ENCODE measurements at regions not wholly inside any gene's neighbourhood (a gene's known extent, or its start where the extent isn't known, plus 50 kb on each side); places are given as distances from the start of the nearest gene placed in this dataset.

DNA sequence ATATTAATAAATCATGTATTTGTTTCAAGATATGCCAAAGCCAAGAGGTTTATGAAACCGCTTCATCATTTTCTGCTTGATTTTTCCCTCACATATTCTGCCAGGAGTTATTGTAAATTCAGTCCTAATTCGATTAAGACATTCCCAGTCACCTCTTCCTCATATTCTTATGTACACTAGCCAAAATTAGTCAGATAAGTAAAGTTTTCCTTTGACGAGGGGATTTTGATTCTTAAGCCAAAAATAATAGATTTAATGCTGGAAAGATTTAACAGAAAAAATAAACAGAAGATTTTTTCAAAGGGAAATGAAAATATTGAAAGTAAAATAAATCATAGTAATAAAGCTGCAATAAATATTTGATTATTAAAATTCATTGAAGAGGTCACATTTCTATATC lies 51.0 kb upstream of the VEGFC start:
- DNase-seq (ENCODE audit: low read depth): no peak

DNA sequence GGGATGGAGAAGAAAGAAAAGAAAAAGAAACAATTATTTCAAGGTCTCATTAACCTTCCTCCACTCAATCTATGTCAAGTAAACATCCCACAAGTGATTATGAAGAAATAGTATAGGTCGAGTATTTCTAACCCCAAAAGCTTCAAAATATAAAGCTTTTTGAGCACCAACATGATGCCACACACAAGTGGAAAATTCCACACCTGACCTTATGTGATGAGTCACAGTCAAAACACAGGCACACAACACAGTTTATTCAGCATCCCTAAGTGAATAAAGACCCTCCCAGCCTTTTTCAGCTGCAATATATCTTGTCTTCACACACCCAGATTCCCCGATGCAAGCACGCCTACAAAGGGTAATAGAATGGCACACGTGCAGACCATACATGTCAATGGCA lies 51.7 kb upstream of the VEGFC start:
- no peak for DNase-seq (ENCODE audit: low read depth)

DNA sequence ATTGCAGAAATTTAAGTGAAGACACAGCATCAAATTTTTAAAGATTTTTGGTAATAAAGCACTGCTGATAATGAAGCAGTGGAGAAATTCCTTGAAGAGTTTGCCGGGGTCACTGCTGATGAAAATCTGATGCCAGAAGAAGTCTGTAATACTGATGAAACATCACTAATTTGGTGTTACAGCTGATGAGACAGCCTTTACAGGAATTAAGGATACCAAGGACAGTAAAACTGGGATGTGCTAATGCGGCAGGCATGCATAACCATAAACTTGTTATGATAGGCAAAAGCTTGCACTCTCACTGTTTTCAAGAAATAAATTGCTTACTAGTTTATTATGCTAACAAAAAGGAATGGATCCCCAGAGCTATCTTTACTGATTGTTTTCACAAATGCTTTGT lies 52.9 kb upstream of the VEGFC start:
- no peak for DNase-seq (ENCODE audit: low read depth)

DNA sequence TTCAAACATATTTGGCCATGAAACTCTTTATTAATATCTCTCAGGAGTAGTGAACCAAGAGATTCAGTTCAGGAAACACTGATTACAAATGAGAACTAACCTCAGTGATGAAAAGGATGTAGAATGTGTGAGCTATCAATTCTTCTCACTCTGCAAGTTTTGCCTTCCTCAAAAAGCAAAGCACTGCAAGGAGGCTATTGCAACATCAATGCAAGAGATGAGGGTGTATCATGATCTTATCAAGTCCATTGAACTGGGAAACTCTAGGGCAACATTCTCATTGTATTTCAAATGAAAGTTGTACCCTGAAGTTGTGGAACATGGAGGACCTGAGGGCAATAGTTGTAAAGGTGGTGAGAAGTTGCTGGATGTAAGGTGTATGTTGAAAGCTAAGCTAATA lies 56.4 kb upstream of the VEGFC start:
- no peak for DNase-seq (ENCODE audit: low read depth)

DNA sequence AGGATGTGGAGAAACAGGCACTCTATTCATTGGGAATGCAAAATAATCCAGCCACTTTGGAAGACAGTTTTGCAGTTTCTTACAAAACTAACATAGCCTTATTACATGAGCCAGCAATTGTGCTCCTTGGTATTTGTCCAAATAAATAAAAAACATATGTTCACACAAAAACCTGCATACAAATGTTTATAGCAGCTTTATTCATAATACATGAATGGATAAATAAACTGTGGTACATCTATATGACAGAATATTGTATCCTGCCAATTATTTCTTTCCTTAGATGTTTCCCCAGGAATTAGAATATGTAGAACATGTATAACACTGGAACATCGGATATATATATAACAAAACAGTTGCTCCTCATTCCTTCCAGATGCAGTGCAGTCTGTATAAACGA lies 57.7 kb upstream of the VEGFC start:
- no peak for DNase-seq (ENCODE audit: low read depth)

DNA sequence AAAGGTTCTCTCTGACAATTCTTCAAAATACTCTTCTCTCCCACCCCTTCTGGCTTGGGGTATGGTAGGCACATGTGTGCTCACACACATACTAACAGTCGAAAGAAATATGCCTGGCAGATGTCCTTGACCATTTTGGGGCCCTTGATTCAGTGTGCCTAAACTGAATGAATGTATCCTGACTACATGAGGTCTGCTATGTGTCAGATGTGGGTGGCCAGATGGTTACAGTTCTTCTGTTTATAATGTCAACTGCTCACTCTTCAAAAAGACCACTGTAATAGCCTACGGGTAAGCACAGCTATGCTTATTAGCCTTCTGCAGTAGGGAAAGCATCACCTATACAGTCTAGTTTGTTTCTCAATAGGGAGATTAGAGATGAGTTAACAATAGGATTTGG lies 63.7 kb upstream of the VEGFC start:
- no peak for DNase-seq (ENCODE audit: low read depth)

DNA sequence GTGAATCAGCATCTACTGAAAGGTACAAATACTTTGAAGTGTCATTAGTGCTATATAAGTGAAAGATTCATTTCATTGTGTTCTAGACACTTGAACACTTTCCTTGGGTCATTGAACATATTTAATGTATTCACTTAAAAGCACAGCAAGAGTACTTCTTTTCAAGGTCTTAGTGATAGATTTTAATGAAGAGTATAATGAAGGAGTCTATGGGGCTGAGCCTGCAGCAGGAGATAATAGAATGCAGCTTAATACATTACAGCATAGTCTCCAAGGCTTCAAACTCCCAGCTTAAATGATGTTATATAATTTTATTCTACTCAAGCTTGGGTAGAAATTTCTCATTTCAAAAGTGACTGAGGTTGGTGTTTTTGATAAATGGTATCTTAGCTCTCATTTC lies 66.1 kb upstream of the VEGFC start:
- DNase-seq (ENCODE audit: low read depth): no peak

DNA sequence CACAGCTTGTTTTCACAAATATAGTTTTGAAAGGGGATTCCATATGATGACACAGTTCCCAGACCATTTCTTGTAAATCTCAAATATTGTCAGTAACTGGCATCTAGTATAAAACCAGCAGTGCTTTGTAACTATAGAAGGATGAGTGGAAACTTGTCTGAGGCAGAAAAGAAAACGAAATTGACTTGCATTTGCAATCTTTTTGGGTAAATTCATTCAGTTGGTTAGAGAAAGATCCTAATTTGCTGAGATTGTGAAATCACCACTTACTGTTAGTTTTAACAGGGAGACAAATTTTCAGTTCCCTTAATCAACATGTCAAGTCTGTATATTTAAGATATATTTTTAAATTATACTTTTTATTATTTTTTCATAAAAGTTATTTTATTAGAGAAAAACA lies 71.5 kb upstream of the VEGFC start:
- no peak for DNase-seq (ENCODE audit: low read depth)

DNA sequence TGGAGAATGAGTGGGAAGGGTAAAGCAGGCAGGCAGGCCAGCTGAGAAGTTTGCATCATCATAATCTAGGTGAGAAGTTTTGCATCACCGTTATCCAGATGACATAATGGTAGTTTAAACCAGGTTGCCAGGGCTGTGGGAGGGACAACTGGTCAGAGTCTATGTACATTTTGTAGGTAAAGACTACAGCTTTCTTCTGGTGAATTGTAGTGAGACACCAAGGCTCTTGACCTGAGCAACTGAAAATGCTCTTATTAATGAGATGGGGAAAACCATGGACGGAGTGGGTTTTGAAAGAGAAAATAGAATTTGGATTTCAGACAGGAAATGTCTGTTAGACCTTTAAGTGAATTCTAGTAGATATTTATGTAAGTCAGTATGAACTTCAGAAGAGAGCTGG lies 76.0 kb upstream of the VEGFC start:
- DNase-seq (ENCODE audit: low read depth): no peak

DNA sequence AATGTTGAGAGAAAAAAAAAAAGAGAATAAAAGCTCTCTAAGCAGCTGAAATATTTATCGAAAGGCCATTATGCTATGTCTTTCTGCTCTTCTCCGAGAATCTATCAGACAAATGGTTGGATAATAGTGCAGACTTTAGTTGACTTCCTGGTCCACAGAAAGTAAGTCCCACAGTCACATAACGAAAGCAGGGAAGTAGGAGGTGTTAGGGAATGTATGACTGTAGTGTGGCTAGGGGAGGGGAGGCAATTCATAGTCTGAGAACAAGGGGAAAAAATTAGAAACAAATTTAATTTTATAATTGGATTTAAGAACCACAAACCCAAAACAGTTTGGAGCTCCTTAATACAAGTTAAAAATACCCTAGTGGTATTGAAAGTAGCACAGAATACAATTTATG lies 79.7 kb upstream of the VEGFC start:
- peak; percentile 41 for DNase-seq (ENCODE audit: low read depth)

DNA sequence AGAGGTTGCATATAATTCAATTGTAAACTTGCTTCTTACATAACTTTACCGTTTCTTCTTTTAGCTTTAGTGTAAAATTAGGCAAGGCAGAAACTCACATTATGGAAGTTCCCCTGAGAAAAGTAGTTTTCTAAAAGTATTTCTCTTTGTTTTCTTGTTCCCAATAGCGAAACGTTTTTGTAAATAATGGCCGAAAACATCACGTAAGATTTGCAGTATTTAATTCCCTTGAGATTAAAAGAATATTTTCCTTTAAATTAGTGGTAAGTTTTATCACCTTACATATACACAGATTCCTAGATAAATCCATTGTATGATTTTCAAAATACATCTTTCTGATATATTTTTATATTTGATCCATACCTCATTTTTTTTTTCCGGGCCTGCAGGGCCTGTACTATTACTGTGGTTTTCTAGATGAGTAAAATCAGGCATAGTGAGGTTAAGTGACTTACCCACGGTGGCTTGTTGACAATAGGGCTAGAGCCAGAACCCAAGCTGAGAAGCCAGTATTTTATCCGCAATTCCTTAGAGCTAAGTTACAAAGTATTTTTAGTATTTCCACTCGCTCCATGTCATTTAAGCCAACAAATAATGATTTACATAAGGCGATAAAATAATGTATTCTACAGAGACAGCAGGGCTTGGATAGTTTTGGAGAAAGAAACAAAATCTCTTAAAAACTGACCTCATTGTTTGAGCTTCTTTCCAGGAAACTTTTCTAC lies 82.2 kb upstream of the VEGFC start:
- no peak for DNase-seq (ENCODE audit: low read depth)

DNA sequence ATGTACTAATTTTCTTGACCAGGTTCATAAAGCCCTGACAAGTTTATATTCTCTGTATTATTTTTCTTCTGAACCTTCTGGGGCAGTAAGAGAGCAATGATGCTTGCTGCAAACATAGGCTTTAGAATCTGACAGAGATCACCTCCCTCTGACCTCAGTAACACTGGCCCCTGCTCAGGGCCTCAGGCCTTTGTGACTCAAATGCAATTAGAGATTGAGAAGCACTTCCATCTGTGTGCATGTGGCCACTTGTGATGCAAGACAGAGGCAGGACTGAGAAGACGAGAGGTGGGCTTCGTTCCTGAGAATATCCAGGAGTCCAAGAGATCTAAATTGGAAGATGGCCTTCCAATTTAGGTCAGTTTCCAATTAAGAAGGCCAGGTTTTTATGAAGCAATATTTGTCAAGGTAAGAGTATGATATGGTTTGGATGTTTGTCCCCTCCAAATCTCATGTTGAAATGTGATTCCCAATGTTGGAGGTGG lies 82.8 kb upstream of the VEGFC start:
- DNase-seq (ENCODE audit: low read depth): no peak

DNA sequence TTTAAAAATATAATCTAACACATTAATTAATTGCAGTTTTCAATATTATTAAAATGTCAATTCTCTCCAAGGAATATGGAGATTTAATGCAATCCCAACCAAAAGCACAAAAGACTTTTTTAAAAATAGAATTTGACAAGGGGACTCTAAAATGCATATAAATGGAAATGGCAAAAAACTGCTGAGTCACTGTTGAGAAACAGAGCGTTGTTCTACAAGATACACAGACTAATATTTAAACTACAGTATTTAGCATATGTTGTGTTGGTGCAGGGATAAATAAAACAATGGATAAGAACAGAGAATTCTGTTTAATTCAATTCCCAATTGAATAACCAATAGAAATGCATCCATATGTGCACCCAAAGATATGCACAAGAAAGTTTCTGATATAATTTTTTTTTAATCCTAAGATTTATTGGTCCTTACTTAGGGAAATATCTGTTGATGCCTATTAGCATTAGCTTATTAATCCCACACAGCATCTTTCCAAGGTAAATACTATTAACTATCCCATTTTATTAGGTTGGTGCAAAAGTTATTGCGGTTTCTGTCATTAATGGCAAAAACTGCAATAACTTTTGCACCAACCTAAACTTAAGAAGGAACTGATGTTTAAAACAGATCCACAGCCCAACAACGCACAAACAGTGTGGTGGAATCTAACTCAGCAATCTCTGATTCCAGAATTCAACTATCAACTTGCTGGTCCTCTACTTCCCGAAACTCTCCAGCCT lies 86.8 kb upstream of the VEGFC start:
- no peak for DNase-seq (ENCODE audit: low read depth)

DNA sequence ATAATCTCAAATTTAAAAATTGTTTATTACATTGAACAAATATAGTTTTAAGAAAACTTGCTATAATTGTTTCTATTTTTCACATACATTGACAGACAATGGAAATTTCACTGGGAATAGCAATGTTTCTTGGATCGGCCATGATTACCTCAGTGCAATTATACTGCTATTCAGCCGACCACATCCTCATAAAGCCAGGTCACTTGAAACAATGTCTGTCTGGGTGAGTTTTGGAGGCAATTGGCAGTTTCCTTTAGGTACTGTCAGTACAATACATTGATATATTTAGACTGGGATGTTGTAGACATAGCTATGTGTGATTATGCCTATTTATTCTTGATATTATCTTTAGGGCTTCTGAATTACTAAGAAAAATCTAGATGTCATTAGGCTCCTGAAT lies 89.5 kb upstream of the VEGFC start:
- DNase-seq (ENCODE audit: low read depth): no peak

DNA sequence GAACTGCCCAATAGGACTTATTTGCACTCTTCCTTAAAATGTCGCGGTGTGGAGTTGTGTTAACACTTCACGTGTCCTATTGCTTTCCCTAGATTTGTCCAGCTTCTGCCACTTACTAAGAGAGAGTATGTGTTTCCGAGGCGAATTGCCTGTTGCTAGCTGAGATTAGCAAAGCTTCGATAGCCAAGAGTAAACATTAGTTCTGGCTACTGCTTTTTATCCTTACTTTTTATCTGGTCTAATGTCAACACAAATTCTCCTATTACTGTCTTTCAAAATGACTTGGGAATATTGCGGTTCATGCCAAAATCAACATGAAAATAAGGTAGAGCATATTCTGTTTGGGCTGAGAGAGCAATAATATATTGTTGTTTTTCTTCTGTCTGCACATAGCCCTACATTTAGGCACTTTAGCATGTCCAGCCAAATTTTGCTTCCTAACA lies 90.4 kb upstream of the VEGFC start:
- peak; percentile 63 for DNase-seq (ENCODE audit: low read depth)

DNA sequence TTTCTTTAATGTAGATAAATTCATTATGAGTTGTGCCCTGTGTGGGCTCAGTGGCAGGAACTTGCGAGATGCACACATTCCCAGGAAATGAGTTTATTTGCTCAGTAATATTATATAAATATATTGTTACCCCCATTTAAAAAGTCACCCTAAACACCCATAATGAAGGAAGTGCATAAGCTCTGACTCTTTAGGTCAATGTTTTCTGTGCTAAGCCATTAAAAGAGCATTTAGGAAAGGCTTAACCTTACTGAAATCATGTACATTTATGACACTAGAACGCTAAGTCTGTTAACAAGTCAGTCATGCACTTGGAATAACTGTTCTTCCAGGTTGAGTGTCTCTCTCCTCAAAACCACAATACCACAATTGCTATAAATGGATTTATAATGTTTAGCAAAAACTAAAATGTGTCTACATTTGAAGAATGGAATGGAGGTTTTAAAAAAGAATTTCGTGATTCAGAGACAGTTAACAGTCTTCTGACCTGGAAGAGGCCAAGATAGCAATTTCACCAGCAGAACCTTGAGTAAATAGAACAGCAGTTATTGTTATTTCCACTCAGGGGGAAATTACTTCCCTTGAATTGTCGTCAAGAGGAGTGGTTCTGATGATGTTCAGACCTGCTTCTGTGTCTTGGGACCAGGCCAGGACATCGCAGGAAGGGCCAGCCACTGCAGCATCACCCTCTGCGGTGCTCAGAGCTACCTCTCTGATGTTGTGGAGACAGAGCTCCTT lies 91.1 kb upstream of the VEGFC start:
- DNase-seq (ENCODE audit: low read depth): peak; percentile 92

DNA sequence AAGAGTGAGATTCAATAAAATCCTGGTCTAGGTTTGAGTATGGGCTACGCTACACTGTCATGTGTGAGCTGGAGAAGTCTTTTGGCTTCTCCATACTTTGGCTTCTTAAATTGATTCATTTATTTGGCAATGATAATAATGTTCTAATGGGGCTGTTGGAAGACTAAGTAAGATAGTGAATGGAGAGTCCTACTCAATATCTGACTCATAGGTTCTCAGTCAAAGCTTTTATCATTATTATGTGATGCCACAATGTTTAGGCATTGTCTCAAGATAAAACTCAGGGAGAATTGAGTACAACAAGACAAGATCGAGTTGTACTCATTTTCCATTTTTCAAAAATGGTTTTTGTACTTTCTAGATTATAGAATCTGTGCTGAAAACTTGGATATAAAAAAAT lies 92.5 kb upstream of the VEGFC start:
- peak; percentile 29 for DNase-seq (ENCODE audit: low read depth)

DNA sequence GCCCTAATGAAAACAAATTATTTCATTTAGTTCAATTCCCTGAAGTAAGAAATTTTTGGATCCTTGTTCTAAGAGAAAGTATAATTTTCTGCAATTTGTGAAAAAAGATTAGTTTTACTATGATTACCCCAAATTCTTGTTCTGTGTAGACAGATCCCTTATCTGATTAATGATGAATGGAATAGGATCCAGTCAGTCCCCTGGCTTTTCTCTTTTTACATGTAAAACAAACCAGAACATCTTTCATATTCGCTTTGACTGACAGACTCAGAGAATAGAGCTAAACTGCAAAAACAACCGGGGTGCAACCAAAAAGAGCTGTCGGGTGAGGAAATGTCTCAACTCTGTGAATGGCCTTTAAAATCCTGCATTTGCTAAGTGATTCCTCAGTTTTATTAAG lies 93.4 kb upstream of the VEGFC start:
- no peak for DNase-seq (ENCODE audit: low read depth)

DNA sequence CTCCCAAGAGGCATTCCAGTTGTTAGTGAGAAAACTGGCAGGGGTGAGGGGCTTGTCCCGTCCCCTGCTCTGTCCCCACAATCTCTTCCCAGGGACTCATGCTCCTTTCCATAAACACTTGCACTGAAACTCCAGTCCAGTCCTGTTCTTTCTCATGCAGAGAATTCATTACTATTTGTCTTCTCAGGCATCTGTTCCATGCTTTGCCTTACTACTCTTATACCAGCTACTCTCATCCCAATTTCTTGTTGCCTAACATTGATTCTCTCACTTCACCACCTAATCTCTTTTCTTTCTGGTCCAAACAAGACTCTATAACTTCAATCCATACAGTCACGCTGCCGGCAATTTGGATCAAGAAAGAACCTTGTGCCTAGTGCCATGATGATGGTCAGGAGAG lies 97.1 kb upstream of the VEGFC start:
- DNase-seq (ENCODE audit: low read depth): no peak

DNA sequence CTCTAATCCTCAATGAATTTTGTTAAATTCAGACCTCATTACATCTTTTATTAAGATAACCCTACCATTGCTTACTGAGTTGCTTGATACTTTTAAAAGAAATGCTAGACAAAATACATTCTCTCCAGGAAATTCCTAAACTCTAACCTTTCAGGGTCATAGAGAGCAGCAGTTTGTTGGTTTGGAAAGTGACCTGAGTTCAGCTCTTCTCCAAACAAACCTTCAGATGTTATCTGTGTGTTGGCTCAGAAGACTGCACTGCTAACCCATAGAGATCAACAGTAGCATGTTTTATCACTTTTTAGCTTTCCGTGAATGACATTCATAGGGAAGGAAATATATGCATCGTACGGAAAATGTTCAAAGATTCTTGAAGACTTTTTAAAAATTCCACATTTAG lies 101.8 kb upstream of the VEGFC start:
- DNase-seq (ENCODE audit: low read depth): no peak

DNA sequence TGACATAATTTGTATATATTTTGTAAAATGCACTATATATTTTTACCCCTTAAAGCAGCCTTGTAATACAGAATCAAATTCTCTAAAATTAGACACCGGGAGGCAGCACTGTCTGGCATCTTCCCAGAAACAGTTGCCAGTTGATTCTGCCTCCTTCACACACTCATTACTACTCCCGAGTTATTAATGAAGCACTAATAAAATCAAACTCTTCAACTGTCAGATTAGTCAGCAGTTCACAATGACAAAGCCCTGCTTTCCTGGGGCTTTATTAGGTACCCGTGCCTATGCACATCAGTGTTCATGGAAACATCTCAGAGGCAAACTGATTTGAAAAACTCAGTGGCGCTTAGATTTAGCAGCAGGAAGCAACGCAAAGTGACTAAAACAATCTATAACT lies 103.5 kb upstream of the VEGFC start:
- DNase-seq (ENCODE audit: low read depth): no peak

DNA sequence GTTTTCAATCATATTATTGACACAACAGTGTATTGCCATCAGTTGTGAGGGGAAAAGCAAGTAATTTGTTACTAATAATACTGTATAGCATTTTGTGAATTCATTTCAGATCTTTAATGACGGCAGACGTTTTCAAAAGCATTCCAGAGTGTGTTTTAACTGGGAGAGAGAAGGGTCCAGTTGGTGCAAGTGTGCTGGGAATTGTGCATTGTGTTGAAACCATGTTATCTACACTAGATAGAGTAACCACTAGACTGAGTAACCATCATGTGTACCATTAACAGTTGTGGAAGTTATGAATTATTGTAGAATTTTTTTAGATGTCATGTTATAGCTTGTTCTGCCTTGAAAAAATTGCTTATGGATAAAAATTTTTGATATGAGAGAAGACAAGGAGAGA lies 104.5 kb upstream of the VEGFC start:
- no peak for DNase-seq (ENCODE audit: low read depth)

DNA sequence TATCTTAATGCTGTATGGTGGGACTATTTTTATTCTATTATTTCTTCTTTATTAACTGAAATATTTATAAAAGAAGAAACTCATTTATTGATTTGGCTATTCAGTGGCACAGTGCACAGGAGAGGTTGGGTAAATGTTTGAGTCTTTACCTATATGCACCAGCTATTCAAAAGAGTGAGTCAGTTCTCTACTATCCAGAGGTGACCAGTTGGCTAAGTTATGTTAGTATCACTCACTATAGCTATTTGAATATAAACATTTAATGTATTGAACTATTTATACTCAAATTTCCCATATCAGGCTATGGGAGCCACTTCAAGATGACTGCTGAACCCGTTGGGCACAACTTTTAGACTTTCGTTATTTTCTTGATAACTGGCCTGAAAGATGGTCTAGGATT lies 106.1 kb upstream of the VEGFC start:
- DNase-seq (ENCODE audit: low read depth): no peak

Data from LHCN-M2 (cell line).